Brain pericyte (primary cell): ENCODE measurements at regions not wholly inside any gene's neighbourhood (a gene's known extent, or its start where the extent isn't known, plus 50 kb on each side); places are given as distances from the start of the nearest gene placed in this dataset.
"Not testable (repeated sequence)": the region's sequence is repeated elsewhere in the genome, so short reads cannot be mapped to it uniquely, and the experiment has no call there.

Source experiments
- DNase-seq: peaks from one replicate; pipeline ENCODE4 v3.0.0-alpha.2; 2012; ENCODE audit warnings: low read depth, low spot score

DNA sequence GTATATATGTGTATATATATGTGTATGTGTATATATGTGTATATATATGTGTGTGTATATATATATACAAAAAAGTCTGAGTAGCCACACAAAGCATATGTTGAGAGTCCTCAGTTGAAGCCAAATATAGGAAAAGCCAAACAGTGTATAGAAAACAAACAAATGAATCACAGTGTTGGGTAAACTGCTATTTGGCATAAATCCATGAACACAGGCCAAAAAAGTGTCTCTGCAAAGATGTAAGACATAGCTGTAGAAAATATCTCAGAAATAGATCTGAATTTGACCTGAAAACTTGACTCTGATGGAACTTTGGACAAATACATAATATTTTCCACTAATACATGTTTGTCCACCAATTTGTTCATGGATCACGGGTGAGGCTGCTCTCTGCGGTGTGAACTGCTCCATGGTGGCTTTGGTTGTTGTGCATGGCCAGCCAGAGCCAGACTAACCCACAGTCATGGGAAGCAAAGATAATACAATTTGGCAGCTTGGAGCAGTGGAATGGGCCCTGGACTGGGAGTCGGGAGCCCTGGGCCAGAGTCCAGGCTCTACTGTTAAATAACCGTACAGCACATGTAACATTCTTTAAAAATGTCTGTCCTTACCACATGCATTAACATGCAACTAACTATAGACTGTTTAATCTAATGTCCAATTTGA lies 76.9 kb upstream of the EED start:
- DNase-seq: no peak

- not testable (repeated sequence) for DNase-seq
These were observed 78.3 kb upstream of the EED start for GRCh38 chr11:86166287-86166686.

- no peak for DNase-seq
These were observed 80.4 kb upstream of the EED start for GRCh38 chr11:86164106-86164505.

GRCh38 chr11:86163221-86163876 lies 81.2 kb upstream of the EED start:
- DNase-seq: not testable (repeated sequence)

DNA sequence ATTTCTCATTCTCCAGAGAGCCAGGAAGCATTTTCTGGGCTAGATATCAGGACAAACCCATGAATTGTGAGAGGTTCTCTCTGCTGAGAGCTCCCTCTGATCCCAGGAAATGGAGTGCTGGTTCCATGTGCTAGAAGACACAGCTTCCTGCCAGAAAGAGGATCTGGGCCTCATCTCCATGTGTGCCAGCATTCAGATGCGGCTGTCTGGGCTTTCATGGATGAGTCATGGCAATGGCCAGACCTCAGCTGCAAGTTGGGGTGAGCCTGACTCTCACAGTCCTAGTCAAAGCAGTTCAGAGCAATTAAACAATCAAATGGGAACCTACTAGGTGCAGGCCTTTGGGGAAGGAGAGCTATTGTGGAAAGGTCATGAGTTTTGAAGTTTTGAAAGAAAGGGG lies 82.3 kb upstream of the EED start:
- no peak for DNase-seq

DNA sequence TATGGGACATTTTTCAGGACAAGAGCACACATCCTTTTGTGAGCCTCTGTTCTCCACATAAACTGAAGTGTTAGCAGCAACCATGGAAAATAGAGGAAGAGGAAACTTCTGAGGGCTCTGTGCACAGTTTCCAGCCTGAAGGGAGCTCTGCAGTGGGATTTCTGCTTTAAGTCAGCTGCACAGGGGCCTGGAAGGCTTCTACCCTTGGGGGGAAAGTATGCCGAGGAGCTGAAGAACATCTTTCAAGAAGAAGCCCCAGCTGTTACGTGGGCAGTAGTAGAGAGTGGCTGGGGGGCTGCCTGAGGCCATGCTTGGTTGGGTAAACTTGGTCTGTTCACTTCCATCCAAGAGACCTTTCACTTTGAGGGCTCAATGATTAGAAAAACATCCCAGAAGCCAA lies 82.7 kb upstream of the EED start:
- no peak for DNase-seq

DNA sequence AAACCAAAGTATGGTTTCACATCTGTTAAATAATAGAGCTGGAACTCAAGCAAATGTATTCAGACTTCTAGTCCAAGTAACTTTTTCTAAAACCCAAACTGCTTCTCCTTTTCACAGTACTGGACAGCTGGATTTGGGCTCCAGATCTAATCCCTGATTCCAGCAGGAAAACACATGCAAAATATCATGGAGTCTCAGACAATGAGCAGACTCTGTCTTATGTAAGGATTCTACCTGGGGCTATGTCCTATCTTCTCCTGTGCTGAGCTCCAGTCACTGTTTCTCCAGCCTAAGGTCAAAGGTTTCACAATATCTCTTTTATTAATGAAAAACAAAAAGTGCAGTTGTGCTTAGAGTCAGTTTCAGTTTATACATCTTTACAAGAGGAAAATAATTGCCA lies 83.2 kb upstream of the EED start:
- DNase-seq: no peak

DNA sequence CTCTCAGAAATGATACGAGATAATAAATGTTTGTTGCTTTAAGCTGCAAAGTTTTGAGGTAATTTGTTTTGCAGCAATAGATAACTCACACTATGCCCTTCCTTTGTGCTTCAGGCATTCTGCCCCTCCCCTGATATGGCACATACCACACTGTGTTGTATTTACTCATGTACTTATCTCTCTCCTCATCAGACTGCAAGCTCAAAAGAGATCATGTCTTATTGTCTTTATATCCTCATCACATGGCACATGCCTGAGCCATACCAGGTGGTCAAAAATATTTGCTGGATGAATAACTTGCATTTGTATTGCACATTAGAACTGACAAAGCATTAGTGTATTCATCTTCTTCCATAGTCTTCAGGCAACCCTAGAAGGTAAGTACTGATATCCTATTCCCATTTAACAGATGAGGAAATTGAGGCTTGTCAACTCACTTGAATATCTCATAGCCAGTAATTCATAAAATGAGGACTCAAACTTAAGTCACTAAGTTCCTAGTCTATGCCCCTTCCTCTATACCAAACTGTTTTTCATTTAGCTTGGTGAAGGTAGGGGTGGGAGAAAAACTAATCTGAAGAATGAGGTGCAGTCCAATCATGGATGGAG lies 83.9 kb upstream of the EED start:
- DNase-seq: no peak

DNA sequence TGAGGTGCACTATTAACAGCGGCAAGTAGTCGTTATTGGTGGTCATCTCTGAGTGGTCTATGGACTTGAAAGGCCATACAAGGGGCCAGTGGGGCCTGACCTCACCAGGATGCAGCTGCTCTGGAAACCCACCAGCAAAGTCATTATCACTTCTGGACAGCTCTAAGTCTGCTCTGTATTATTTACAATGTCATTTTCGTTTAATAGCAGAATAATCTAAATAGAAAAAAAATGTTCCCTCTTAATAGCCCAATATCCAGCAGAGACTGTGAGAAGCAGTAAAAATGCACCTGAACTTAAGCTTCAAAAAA lies 85.0 kb upstream of the EED start:
- DNase-seq: no peak

DNA sequence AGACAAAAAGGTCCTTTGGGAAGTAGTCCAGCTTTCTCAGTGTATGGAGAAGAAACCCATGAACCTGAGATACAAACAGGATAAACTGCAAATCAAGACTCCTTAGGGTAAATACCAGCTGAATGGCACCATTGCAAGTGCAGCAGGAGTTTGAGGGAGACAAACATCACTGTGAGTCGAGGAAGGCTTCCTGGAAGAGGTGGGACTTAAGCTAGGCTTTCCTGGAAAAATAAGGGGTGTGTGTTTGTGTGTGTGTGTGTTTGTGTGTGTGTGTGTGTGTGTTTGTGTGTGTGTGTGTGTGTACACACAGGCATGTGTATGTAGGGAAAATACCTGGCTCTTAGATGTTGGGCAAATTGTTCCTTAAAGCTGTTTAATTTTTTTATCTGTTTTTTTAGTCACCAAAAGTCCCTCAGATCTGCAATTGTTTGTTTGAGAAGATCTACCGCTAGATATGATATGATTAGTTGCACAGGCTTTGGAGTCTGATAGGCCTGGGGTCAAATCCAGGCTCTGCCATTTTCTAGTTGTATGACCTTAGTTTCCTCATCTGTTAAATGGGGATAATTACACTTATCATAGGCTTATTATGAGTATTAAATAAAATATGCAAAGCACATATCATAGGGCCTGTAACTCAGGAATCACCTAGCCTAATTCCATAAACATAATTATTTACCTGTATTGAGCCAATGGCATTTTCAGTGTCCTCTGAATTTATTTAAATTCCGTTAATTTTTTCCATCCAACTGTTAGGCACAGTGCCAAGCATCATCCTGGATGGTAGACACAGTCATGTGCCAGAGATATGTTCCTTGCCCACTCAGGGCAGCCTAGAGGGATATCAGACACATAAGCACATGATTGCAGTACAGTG lies 85.6 kb upstream of the EED start:
- no peak for DNase-seq

- no peak for DNase-seq
These were observed 86.7 kb upstream of the EED start for GRCh38 chr11:86157797-86158378.

DNA sequence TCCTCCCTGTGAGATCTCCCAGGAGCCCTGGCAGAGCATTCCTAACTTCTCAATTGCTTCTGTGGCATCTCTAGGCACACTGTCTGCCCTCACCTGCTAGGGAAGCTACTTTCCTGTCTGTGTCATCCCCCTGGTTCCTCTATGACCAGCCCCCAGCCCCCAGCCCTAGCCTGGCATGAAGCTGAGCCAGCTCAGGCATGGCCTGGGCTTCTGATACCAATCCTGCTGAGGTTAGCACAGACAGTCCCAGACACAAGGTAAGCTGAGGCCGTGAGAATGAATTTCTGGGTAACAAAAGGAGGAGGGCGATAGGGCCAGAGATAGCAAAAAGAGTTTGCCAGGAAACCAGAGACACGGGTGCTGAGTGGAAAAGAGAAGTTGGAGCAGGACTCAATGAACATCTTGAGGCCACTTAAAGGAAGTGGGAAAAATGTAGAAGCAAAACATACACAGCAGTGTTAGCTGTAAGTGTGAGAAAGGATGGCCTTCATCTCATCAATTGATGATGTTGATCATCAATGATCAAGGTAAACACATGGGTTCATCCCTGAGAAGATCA lies 87.6 kb upstream of the PICALM start:
- no peak for DNase-seq

DNA sequence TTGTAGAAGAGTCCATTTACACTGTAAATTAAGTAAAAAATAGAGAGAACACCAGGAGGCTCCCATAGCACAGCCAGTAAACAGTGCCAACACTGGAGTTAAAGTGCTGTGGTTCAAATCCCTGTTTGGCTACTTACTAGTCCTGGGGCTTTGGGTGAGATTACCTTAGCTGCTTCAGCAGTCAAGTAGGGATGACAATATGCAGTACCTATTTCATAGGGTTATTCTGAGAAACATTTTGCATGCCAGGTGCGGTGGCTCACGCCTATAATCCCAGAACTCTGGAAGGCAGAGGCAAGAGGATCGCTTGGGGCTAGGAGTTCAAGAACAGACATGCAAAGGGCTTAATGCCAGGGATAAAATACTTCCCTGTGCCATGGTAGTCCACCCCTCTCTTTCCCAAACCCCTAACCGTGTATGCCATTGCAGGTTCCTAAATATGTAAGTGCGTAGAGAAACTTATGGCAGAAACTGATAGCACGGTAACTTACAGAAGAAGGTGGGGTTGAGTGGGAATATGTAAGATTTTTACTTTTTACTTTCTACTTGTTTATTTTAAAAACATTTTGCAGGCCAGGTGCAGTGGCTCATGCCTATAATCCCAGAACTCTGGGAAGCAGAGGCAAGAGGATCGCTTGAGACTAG lies 86.4 kb upstream of the PICALM start:
- DNase-seq: no peak

DNA sequence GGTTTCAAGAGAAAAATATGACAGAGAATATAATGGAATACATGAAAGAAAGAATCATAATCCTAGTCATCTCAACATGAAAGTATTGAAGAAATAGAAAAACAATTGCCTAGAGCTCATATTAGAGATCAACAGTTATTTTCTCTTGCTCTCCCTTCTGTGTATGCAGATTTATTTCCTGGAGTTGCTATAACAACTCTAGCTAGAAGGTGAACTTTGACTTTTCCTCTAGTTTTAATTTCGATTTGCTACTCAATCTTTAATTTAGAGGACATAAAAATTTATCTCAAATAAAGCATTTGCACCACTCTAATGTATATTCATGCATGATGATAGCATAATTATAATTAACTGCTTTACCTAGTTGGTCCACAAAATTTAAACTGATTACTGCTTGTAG lies 84.6 kb upstream of the PICALM start:
- DNase-seq: no peak

DNA sequence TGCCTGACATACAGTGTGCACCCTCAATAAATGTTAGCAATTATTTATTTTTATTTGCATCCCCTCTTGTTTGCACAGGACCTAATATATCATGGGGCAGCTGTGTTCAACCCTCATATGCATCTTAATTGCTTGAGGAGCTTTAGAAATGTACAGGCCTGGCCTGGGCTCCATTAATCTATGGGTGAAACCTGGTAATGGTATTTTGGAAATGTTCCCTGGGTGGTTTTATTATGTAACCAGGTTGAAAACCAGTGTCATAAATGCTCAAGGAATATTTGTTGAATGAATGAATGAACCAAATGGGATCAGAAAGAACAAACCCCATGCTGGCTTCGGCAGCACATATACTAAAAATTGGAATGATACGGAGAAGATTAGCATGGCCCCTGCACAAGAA lies 84.0 kb upstream of the PICALM start:
- no peak for DNase-seq

GRCh38 chr11:86152006-86152862 lies 83.3 kb upstream of the PICALM start:
- no peak for DNase-seq

- no peak for DNase-seq
These were observed 82.5 kb upstream of the PICALM start for GRCh38 chr11:86151174-86152005.

DNA sequence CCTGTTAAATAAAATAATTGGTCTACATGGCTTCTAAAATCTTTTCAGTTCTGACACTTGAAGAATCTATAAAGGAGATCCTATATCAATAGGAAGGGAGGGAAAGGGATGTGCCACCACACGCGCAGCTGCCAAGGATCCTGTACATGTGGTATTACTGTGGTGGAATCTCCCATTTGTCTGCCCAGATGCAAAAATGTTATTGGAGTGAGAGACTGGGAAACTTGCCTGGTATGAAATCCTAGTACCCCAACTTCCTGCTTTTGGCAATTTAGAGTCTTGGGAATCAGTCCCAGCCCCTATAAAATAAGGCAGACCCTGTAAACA lies 81.9 kb upstream of the PICALM start:
- DNase-seq: no peak

DNA sequence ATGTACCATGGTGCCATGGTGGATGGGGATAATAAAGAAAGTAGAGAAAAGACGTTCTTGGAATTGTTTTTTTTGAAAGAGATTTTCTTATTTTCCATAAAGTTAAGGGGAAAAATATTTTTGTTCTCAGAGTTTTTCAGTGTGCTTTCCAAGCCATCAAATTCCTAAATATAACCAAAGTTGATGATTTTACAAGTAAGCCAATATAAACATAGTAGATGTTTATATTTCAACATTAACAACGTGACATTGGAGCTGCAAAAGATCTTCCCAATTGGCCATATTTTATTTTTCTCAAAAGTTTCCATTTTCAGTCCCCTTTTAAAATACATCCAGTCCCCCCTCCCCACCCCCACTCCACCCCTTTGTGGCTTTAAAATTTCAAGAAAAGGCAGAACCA lies 80.9 kb upstream of the PICALM start:
- DNase-seq: no peak

- DNase-seq: no peak
These were observed 79.5 kb upstream of the PICALM start for GRCh38 chr11:86148345-86148747.
